CD8-positive, alpha-beta memory T cell (primary cell): ENCODE measurements at regions not wholly inside any gene's neighbourhood (a gene's known extent, or its start where the extent isn't known, plus 50 kb on each side); places are given as distances from the start of the nearest gene placed in this dataset.
A peak's percentile ranks its signal among the peaks of the same experiment; 100 is the strongest.

Experiments
- CTCF ChIA-PET: fragments of 350-600 bp; sonication (Branson Sonifier 250); formaldehyde crosslinking; loops from one replicate; lab custom pipeline; 2021; ENCODE audit warnings: antibody characterized with exemption; lab: Charles Lee
- POLR2A ChIA-PET: fragments of 350-600 bp; sonication (Branson Sonifier 250); formaldehyde crosslinking; loops from one replicate; lab custom pipeline; 2021; ENCODE audit warnings: antibody characterized with exemption; lab: Charles Lee
- DNase-seq, 5 donors: peaks; one replicate each; pipeline versions ENCODE4 v3.0.0 to v3.0.0-alpha.2; 2020 to 2022; ENCODE audit warnings: mixed read lengths in 1 of 5
- H3K27ac ChIP-seq: one replicate; pipeline ENCODE4 v1.7.0; 2013; ENCODE audit warnings: low read depth, mild to moderate bottlenecking, low read length, moderate library complexity
- H3K27me3 ChIP-seq: 2 replicates; pipeline ENCODE4 v1.7.0; 2013; ENCODE audit warnings: low read length, mild to moderate bottlenecking; ENCODE audit not compliant: insufficient read depth, poor library complexity, severe bottlenecking
- H3K36me3 ChIP-seq: 2 replicates; pipeline ENCODE4 v1.7.0; 2013; ENCODE audit warnings: mild to moderate bottlenecking, low read length, moderate library complexity; ENCODE audit not compliant: insufficient read depth
- H3K4me1 ChIP-seq: 2 replicates; pipeline ENCODE4 v1.7.0; 2013; ENCODE audit warnings: mild to moderate bottlenecking, low read length, moderate library complexity; ENCODE audit not compliant: insufficient read depth
- H3K4me3 ChIP-seq: 2 replicates; pipeline ENCODE4 v1.7.0; 2013; ENCODE audit warnings: mild to moderate bottlenecking, low read length
- H3K9me3 ChIP-seq: 2 replicates; pipeline ENCODE4 v1.7.0; 2013; ENCODE audit warnings: mild to moderate bottlenecking, low read length
- H3K27ac Mint-ChIP-seq, 8 donors: one replicate each; pipeline ENCODE4 v1.8.0; 2020 to 2021; ENCODE audit warnings: mixed read lengths in 8 of 8, mild to moderate bottlenecking in 6 of 8, inconsistent platforms in 3 of 8, moderate library complexity in 3 of 8
- H3K27me3 Mint-ChIP-seq, 2 donors: one replicate each; pipeline ENCODE4 v1.8.0; 2020 to 2021; ENCODE audit warnings: mixed read lengths in 2 of 2, mild to moderate bottlenecking in 1 of 2, moderate library complexity in 1 of 2
- H3K36me3 Mint-ChIP-seq, 3 donors: one replicate each; pipeline ENCODE4 v1.8.0; 2020 to 2021; ENCODE audit warnings: mixed read lengths in 3 of 3, inconsistent platforms in 1 of 3, mild to moderate bottlenecking in 1 of 3
- H3K4me1 Mint-ChIP-seq, 3 donors: one replicate each; pipeline ENCODE4 v1.8.0; 2020 to 2021; ENCODE audit warnings: mixed read lengths in 3 of 3, inconsistent platforms in 1 of 3, mild to moderate bottlenecking in 1 of 3
- H3K4me3 Mint-ChIP-seq, 7 donors: one replicate each; pipeline ENCODE4 v1.8.0; 2020 to 2021; ENCODE audit warnings: mixed read lengths in 7 of 7, mild to moderate bottlenecking in 6 of 7, moderate library complexity in 4 of 7, inconsistent platforms in 2 of 7
- H3K9me3 Mint-ChIP-seq, 5 donors: one replicate each; pipeline ENCODE4 v1.8.0; 2020 to 2022; ENCODE audit warnings: mixed read lengths in 5 of 5, mild to moderate bottlenecking in 3 of 5, moderate library complexity in 2 of 5, inconsistent platforms in 1 of 5

GRCh38 chr12:116482179-116482578 lies 77.0 kb upstream of the MAP1LC3B2 start:
- ChIA-PET POLR2A (no interaction called here), CTCF (no interaction called here)
- H3K27ac ChIP-seq = no peak overlapping the region
- Mint-ChIP-seq H3K4me3 (no peak overlapping the region), H3K27me3 (peaks cover 7 to 25% of the 10 kb centered on the region in 2 donors), H3K9me3 (peaks cover 0 to 6% (median 0%) of the 10 kb centered on the region in 5 donors), H3K27ac (no peak overlapping the region), H3K4me1 (peaks cover 4 to 10% (median 5%) of the 10 kb centered on the region in 3 donors), H3K36me3 (peaks cover 0 to 1% (median 0%) of the 10 kb centered on the region in 3 donors)
- H3K27me3 ChIP-seq = no peaks in the 10 kb centered on the region
- no peak for DNase-seq
- peaks cover 9% of the 10 kb centered on the region for H3K4me1 ChIP-seq
- no peaks in the 10 kb centered on the region for H3K36me3 ChIP-seq
- H3K9me3 ChIP-seq = no peaks in the 10 kb centered on the region
- no peak overlapping the region for H3K4me3 ChIP-seq

DNA sequence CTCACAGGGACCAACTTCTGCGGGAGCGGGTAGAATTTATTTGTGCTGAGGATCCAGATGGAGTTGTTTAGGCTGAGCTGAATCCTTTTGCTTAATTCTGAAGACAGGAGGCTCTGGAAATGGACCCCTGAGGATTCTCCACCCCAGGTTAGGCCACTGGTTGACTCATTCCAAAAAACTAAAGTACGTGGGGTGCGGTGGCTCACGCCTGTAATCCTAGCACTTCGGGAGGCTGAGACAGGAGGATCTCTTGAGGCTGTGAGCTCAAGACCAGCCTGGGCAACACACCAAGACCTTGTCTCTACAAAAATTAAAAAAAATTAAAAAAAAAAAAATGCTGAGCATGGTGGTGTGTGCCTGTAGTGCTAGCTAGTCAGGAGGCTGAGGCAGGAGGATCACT lies 76.3 kb upstream of the MAP1LC3B2 start:
- POLR2A ChIA-PET = no interaction called here
- no peaks in the 10 kb centered on the region for H3K27me3 ChIP-seq

DNA sequence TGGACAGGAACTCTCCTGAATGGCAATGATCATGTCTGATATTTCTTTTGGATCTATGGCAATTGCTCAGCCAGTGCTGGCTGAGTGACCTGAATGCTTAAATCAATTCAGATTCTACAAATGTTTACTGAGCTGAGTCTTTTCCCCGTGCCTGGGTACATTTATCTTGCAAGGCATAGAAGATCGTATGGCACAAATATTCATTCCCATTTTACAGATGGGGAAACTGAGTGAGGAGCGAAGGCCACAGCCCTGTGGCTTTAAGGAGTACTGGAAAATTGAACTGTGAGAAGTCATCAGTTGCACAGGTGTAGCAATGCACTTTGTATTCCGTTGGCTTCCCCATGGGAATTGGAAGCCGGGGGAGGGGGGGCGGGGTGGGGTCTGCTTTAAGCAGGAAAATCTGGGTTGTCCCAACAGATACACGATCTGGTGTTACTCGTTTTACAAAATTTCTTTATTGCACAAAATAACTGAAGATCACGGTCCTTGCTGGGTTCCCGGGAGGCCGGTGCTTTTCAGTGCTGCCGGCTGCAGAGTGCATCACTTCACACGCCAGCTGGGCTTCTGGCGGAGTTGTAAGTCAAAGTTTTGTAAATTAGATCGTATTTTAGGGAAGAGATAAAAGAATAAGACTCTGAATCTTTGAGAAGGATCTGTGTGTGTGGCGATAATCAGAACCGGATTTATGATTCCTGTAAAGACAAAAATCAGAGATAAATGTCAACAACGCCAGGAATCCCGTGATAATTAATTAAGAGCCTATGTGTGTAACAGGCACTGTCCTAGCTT lies 75.0 kb upstream of the MAP1LC3B2 start:
- H3K4me1 Mint-ChIP-seq = peaks cover 4 to 10% (median 5%) of the 10 kb centered on the region in 3 donors
- DNase-seq = no peak
- no peak overlapping the region for H3K27ac ChIP-seq
- no peaks in the 10 kb centered on the region for H3K36me3 ChIP-seq
- H3K4me3 ChIP-seq = no peak overlapping the region
- no peaks in the 10 kb centered on the region for H3K9me3 ChIP-seq
- no peak overlapping the region for H3K27ac Mint-ChIP-seq
- H3K36me3 Mint-ChIP-seq = peaks cover 0 to 8% (median 2%) of the 10 kb centered on the region in 3 donors
- ChIA-PET POLR2A (no interaction called here), CTCF (no interaction called here)
- peaks cover 4 to 11% of the 10 kb centered on the region in 2 donors for H3K27me3 Mint-ChIP-seq
- peaks cover 3 to 10% (median 6%) of the 10 kb centered on the region in 5 donors for H3K9me3 Mint-ChIP-seq
- H3K27me3 ChIP-seq = no peaks in the 10 kb centered on the region
- H3K4me3 Mint-ChIP-seq = peak overlapping the region in 1 of 7 donors; percentile 37
- H3K4me1 ChIP-seq = peaks cover 9% of the 10 kb centered on the region

More for the DNA sequence above, 76.3 kb upstream of the MAP1LC3B2 start:
- Mint-ChIP-seq H3K4me1 (peaks cover 4 to 10% (median 5%) of the 10 kb centered on the region in 3 donors), H3K27ac (no peak overlapping the region), H3K36me3 (peaks cover 0 to 4% (median 1%) of the 10 kb centered on the region in 3 donors), H3K4me3 (no peak overlapping the region), H3K9me3 (peaks cover 0 to 10% (median 2%) of the 10 kb centered on the region in 5 donors), H3K27me3 (peaks cover 7 to 22% of the 10 kb centered on the region in 2 donors)
- H3K27ac ChIP-seq = no peak overlapping the region
- DNase-seq = no peak
- H3K4me3 ChIP-seq = no peak overlapping the region
- no peaks in the 10 kb centered on the region for H3K36me3 ChIP-seq
- H3K9me3 ChIP-seq = no peaks in the 10 kb centered on the region
- peaks cover 9% of the 10 kb centered on the region for H3K4me1 ChIP-seq
- CTCF ChIA-PET = no interaction called here

GRCh38 chr12:116484807-116485206 lies 74.4 kb upstream of the MAP1LC3B2 start:
- ChIA-PET CTCF (no interaction called here), POLR2A (no interaction called here)
- no peak for DNase-seq

DNA sequence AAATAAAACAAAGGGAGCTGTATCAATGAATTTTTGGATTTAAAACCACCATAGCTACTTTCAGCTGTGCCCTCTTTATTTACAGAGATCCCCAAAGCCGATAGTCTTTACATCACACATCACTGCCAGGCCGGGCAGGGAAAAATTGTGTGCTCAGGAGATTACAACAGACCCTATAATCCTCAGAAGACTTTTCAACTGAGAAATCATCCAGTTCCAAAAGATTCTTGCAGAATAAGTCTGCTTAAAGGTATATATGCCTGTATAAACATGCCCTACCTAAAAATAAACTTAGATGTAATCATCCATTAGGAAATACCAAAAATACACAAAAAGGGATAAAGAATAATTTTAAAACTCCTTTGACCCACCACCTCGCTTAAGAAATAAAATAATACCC lies 70.1 kb upstream of the MAP1LC3B2 start:
- H3K4me1 Mint-ChIP-seq = no peaks in the 10 kb centered on the region
- CTCF ChIA-PET = interaction anchor here (0.9 kb wide), 1 partner anchor 21 kb away, joined by 3 read pairs; no protein-coding TSS in a partner anchor

More at GRCh38 chr12:116484807-116485206, 74.4 kb upstream of the MAP1LC3B2 start:
- Mint-ChIP-seq H3K27ac (no peak overlapping the region), H3K36me3 (peaks cover 0 to 8% (median 2%) of the 10 kb centered on the region in 3 donors), H3K4me1 (peaks cover 4 to 10% (median 5%) of the 10 kb centered on the region in 3 donors), H3K4me3 (no peak overlapping the region), H3K9me3 (peaks cover 3 to 10% (median 6%) of the 10 kb centered on the region in 5 donors), H3K27me3 (peaks cover 4 to 11% of the 10 kb centered on the region in 2 donors)
- no peak overlapping the region for H3K27ac ChIP-seq
- no peak overlapping the region for H3K4me3 ChIP-seq
- no peaks in the 10 kb centered on the region for H3K27me3 ChIP-seq
- H3K9me3 ChIP-seq = no peaks in the 10 kb centered on the region
- peaks cover 9% of the 10 kb centered on the region for H3K4me1 ChIP-seq
- H3K36me3 ChIP-seq = no peaks in the 10 kb centered on the region

GRCh38 chr12:116490471-116490870 lies 68.7 kb upstream of the MAP1LC3B2 start:
- H3K4me3 Mint-ChIP-seq = no peak overlapping the region
- H3K27ac Mint-ChIP-seq = no peak overlapping the region
- ChIA-PET POLR2A (no interaction called here), CTCF (no interaction called here)
- no peak for DNase-seq
- Histone ChIP-seq H3K27me3 (no peaks in the 10 kb centered on the region), H3K27ac (no peak overlapping the region), H3K4me1 (no peaks in the 10 kb centered on the region), H3K36me3 (no peaks in the 10 kb centered on the region), H3K9me3 (no peaks in the 10 kb centered on the region), H3K4me3 (no peak overlapping the region)
- peaks cover 0 to 8% (median 2%) of the 10 kb centered on the region in 3 donors for H3K36me3 Mint-ChIP-seq
- no peaks in the 10 kb centered on the region for H3K4me1 Mint-ChIP-seq
- H3K27me3 Mint-ChIP-seq = peaks cover 0 to under 1% of the 10 kb centered on the region in 2 donors
- peaks cover 3 to 10% (median 6%) of the 10 kb centered on the region in 5 donors for H3K9me3 Mint-ChIP-seq

More for the DNA sequence above, 70.1 kb upstream of the MAP1LC3B2 start:
- H3K4me1 ChIP-seq = no peaks in the 10 kb centered on the region
- H3K27me3 ChIP-seq = no peaks in the 10 kb centered on the region
- DNase-seq = no peak
- no peaks in the 10 kb centered on the region for H3K36me3 ChIP-seq
- Mint-ChIP-seq H3K27me3 (peaks cover 0 to 4% of the 10 kb centered on the region in 2 donors), H3K36me3 (peaks cover 0 to 8% (median 2%) of the 10 kb centered on the region in 3 donors), H3K27ac (no peak overlapping the region), H3K4me3 (no peak overlapping the region), H3K9me3 (peaks cover 3 to 10% (median 6%) of the 10 kb centered on the region in 5 donors)
- no peak overlapping the region for H3K27ac ChIP-seq
- POLR2A ChIA-PET = no interaction called here
- H3K4me3 ChIP-seq = no peak overlapping the region
- no peaks in the 10 kb centered on the region for H3K9me3 ChIP-seq

DNA sequence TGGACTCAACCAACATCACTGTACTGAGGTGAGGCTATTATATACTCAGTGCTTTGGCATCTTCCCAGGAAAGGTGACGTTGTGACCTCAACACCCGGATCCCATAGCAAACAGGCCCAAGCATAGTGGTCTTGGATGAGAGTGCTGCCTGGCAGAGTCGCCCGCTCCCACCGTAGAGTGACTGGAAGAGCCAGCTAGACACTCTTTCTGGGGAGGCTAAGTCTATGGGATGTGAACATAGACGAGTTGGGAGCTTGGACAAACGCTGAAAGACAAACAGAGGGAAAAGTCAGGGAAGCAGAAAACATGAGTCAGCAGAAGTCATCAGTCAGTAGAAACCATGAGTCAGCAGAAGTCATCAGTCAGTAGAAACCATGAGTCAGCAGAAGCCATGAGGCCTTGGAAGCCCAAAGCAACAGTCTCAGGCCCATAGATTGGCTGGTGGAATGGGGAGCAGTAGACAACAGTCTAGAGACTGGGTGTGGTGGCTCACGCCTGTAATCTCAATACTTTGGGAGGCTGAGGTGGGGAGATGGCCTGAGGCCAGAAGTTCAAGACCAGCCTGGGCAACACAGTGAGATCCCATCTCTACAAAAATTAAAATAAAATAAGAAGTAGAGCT lies 66.4 kb upstream of the MAP1LC3B2 start:
- peaks cover 0 to 4% (median 1%) of the 10 kb centered on the region in 3 donors for H3K36me3 Mint-ChIP-seq
- DNase-seq = no peak
- no peaks in the 10 kb centered on the region for H3K4me1 Mint-ChIP-seq
- H3K27me3 ChIP-seq = no peaks in the 10 kb centered on the region
- POLR2A ChIA-PET = no interaction called here
- H3K27me3 Mint-ChIP-seq = no peaks in the 10 kb centered on the region
- no peaks in the 10 kb centered on the region for H3K9me3 ChIP-seq
- peak overlapping the region in 1 of 8 donors; percentile 12 for H3K27ac Mint-ChIP-seq
- H3K27ac ChIP-seq = peak overlapping the region; percentile 9
- no peak overlapping the region for H3K4me3 ChIP-seq
- H3K36me3 ChIP-seq = no peaks in the 10 kb centered on the region
- no peaks in the 10 kb centered on the region for H3K4me1 ChIP-seq
- CTCF ChIA-PET = no interaction called here
- no peak overlapping the region for H3K4me3 Mint-ChIP-seq
- peaks cover under 1 to 6% (median 3%) of the 10 kb centered on the region in 5 donors for H3K9me3 Mint-ChIP-seq

- Mint-ChIP-seq H3K4me1 (no peaks in the 10 kb centered on the region), H3K9me3 (no peaks in the 10 kb centered on the region), H3K27me3 (peaks cover 0 to 5% of the 10 kb centered on the region in 2 donors), H3K4me3 (no peak overlapping the region), H3K27ac (no peak overlapping the region), H3K36me3 (no peaks in the 10 kb centered on the region)
- ChIA-PET CTCF (interaction anchor here (0.6 kb wide), 1 partner anchor 541 kb away, joined by 4 read pairs; no protein-coding TSS in a partner anchor), POLR2A (no interaction called here)
- H3K9me3 ChIP-seq = no peaks in the 10 kb centered on the region
- no peaks in the 10 kb centered on the region for H3K36me3 ChIP-seq
- H3K4me1 ChIP-seq = no peaks in the 10 kb centered on the region
- H3K27ac ChIP-seq = no peak overlapping the region
- DNase-seq = no peak
- no peak overlapping the region for H3K4me3 ChIP-seq
- no peaks in the 10 kb centered on the region for H3K27me3 ChIP-seq
These were observed 63.9 kb upstream of the MAP1LC3B2 start for GRCh38 chr12:116495260-116495659.
